ENCODE measurements at regions not wholly inside any gene's neighbourhood (a gene's known extent, or its start where the extent isn't known, plus 50 kb on each side); places are given as distances from the start of the nearest gene placed in this dataset.

GRCh38 chr6:168164462-168165061 is 85.5 kb upstream of the FRMD1 start:
- peaks cover 17% of the 10 kb centered on the region for H3K9me3 ChIP-seq (ENCODE audit: insufficient read depth, low read length)
- H3K79me2 ChIP-seq (ENCODE audit: low read length) = no peaks in the 10 kb centered on the region
- no peak overlapping the region for H3K4me3 ChIP-seq (ENCODE audit: low read length)
- TF ChIP-seq CTCF (IDR thresholded peaks at IDR 0.05; ENCODE audit: low read depth, low read length) (no peak), EZH2phosphoT487 (IDR thresholded peaks at IDR 0.05; ENCODE audit: low read depth) (no peak)
- H3K9ac ChIP-seq (ENCODE audit: low read length) = no peak overlapping the region
- peaks cover 15% of the 10 kb centered on the region for H3K36me3 ChIP-seq (replicated peaks; ENCODE audit: low read depth, low read length)
- peaks cover 7% of the 10 kb centered on the region for H3K4me1 ChIP-seq (ENCODE audit: low read length)
- no peaks in the 10 kb centered on the region for H3K27me3 ChIP-seq (ENCODE audit: low read depth, low read length)
- H2AFZ ChIP-seq (ENCODE audit: low read depth, low read length) = no peak overlapping the region
- H4K20me1 ChIP-seq (ENCODE audit: insufficient read depth, low read length) = no peaks in the 10 kb centered on the region
- H3K4me2 ChIP-seq (ENCODE audit: low read length) = no peak overlapping the region
- no peak overlapping the region for H3K27ac ChIP-seq (ENCODE audit: low read length)

- TF ChIP-seq CTCF (IDR thresholded peaks at IDR 0.05; ENCODE audit: low read depth, low read length) = no peak
- no peak for TF ChIP-seq EZH2phosphoT487 (IDR thresholded peaks at IDR 0.05; ENCODE audit: low read depth)
- H4K20me1 ChIP-seq (ENCODE audit: insufficient read depth, low read length) = no peaks in the 10 kb centered on the region
- no peak overlapping the region for H3K27ac ChIP-seq (ENCODE audit: low read length)
- no peaks in the 10 kb centered on the region for H3K79me2 ChIP-seq (ENCODE audit: low read length)
- peaks cover 9% of the 10 kb centered on the region for H3K36me3 ChIP-seq (replicated peaks; ENCODE audit: low read depth, low read length)
- H3K9ac ChIP-seq (ENCODE audit: low read length) = no peak overlapping the region
- no peak overlapping the region for H3K4me2 ChIP-seq (ENCODE audit: low read length)
- H3K4me3 ChIP-seq (ENCODE audit: low read length) = no peak overlapping the region
- peaks cover 15% of the 10 kb centered on the region for H3K9me3 ChIP-seq (ENCODE audit: insufficient read depth, low read length)
- peaks cover 5% of the 10 kb centered on the region for H3K4me1 ChIP-seq (ENCODE audit: low read length)
- H3K27me3 ChIP-seq (ENCODE audit: low read depth, low read length) = no peaks in the 10 kb centered on the region
- no peak overlapping the region for H2AFZ ChIP-seq (ENCODE audit: low read depth, low read length)
Measured at GRCh38 chr6:168163096-168163731, 84.2 kb upstream of the FRMD1 start.

- peaks cover 7% of the 10 kb centered on the region for H3K9me3 ChIP-seq (ENCODE audit: insufficient read depth, low read length)
- H3K36me3 ChIP-seq (replicated peaks; ENCODE audit: low read depth, low read length) = peaks cover under 1% of the 10 kb centered on the region
- H3K4me3 ChIP-seq (ENCODE audit: low read length) = no peak overlapping the region
- no peak overlapping the region for H3K9ac ChIP-seq (ENCODE audit: low read length)
- H3K4me2 ChIP-seq (ENCODE audit: low read length) = no peak overlapping the region
- TF ChIP-seq EZH2phosphoT487 (IDR thresholded peaks at IDR 0.05; ENCODE audit: low read depth) (no peak), CTCF (IDR thresholded peaks at IDR 0.05; ENCODE audit: low read depth, low read length) (no peak)
- no peak overlapping the region for H2AFZ ChIP-seq (ENCODE audit: low read depth, low read length)
- no peak overlapping the region for H3K27ac ChIP-seq (ENCODE audit: low read length)
- H3K4me1 ChIP-seq (ENCODE audit: low read length) = no peaks in the 10 kb centered on the region
- H3K27me3 ChIP-seq (ENCODE audit: low read depth, low read length) = no peaks in the 10 kb centered on the region
- H4K20me1 ChIP-seq (ENCODE audit: insufficient read depth, low read length) = no peaks in the 10 kb centered on the region
- no peaks in the 10 kb centered on the region for H3K79me2 ChIP-seq (ENCODE audit: low read length)
Measured at GRCh38 chr6:168162366-168162765, 83.4 kb upstream of the FRMD1 start.

DNA sequence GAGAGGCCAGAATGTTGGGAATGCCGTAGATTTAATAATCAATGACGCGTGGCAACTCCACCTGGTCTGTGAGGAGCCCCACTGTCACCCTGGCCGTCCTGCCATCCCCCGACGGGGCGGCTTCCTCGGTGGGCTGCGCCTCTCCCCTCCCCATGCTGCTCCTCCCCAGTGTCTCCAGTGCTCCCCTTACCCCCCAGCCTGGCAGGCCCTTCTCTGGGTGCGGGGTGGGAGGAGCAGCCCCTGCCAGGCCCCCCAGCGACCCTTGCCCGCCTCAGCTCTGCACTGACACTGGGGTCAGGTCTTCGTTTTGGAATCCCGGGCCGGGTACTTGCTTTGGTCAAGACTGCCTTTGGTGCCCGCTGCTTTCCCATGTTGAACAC is 82.3 kb upstream of the FRMD1 start:
- no peaks in the 10 kb centered on the region for H3K4me1 ChIP-seq (ENCODE audit: low read length)
- no peaks in the 10 kb centered on the region for H3K79me2 ChIP-seq (ENCODE audit: low read length)
- no peak overlapping the region for H3K4me3 ChIP-seq (ENCODE audit: low read length)
- H3K27ac ChIP-seq (ENCODE audit: low read length) = no peak overlapping the region
- TF ChIP-seq CTCF (IDR thresholded peaks at IDR 0.05; ENCODE audit: low read depth, low read length) (no peak), EZH2phosphoT487 (IDR thresholded peaks at IDR 0.05; ENCODE audit: low read depth) (no peak)
- H2AFZ ChIP-seq (ENCODE audit: low read depth, low read length) = no peak overlapping the region
- H3K4me2 ChIP-seq (ENCODE audit: low read length) = no peak overlapping the region
- no peak overlapping the region for H3K9ac ChIP-seq (ENCODE audit: low read length)
- H3K9me3 ChIP-seq (ENCODE audit: insufficient read depth, low read length) = no peaks in the 10 kb centered on the region
- H3K36me3 ChIP-seq (replicated peaks; ENCODE audit: low read depth, low read length) = no peaks in the 10 kb centered on the region
- no peaks in the 10 kb centered on the region for H3K27me3 ChIP-seq (ENCODE audit: low read depth, low read length)
- no peaks in the 10 kb centered on the region for H4K20me1 ChIP-seq (ENCODE audit: insufficient read depth, low read length)
